Keratinocyte (primary cell): ENCODE measurements at regions not wholly inside any gene's neighbourhood (a gene's known extent, or its start where the extent isn't known, plus 50 kb on each side); places are given as distances from the start of the nearest gene placed in this dataset.

Source experiments
- DNase-seq: peaks from one replicate; pipeline ENCODE4 v3.0.0-alpha.2; 2011; ENCODE audit warnings: low read depth, missing footprints, low spot score
- FAIRE-seq: peaks from 2 replicates; lab custom pipeline; 2011; peaks lifted over from hg19 to GRCh38; lab: Jason Lieb, UNC
- H2AFZ ChIP-seq: 2 replicates; pipeline ENCODE4 v1.6.0; 2012; ENCODE audit warnings: low read length, control low read depth, inconsistent platforms; ENCODE audit not compliant: control insufficient read depth
- H3K27ac ChIP-seq: 2 replicates; pipeline ENCODE4 v1.5.1; 2011; ENCODE audit warnings: low read length; ENCODE audit not compliant: control insufficient read depth, insufficient read depth
- H3K27me3 ChIP-seq: 3 replicates; pipeline ENCODE4 v1.6.0; 2011; ENCODE audit warnings: low read length; ENCODE audit not compliant: control insufficient read depth, insufficient read depth; ENCODE audit errors: extremely low read depth
- H3K36me3 ChIP-seq, 2 experiments: 2 replicates in 1 of 2; 3 replicates in 1 of 2; pipeline ENCODE4 v1.5.1; 2011; ENCODE audit warnings: low read length in 2 of 2, mild to moderate bottlenecking in 1 of 2; ENCODE audit not compliant: control insufficient read depth in 2 of 2, insufficient read depth in 2 of 2; ENCODE audit errors: extremely low read depth in 1 of 2
- H3K4me1 ChIP-seq: 3 replicates; pipeline ENCODE4 v1.5.1; 2011; ENCODE audit warnings: low read length; ENCODE audit not compliant: control insufficient read depth, insufficient read depth; ENCODE audit errors: extremely low read depth
- H3K4me2 ChIP-seq: 3 replicates; pipeline ENCODE4 v1.6.0; 2011; ENCODE audit warnings: low read depth, low read length; ENCODE audit not compliant: control insufficient read depth, insufficient read depth; ENCODE audit errors: extremely low read depth
- H3K4me3 ChIP-seq, 3 experiments: fragments of 200-600 bp in 1 of 3; sonication (generic) in 1 of 3; 2 replicates in 2 of 3; 3 replicates in 1 of 3; pipeline ENCODE4 v1.5.1; 2011 to 2016; ENCODE audit warnings: low read length in 3 of 3, mild to moderate bottlenecking in 3 of 3, control low read depth in 2 of 3, inconsistent platforms in 1 of 3, low read depth in 1 of 3, mixed read lengths in 1 of 3, mixed run types in 1 of 3, moderate library complexity in 1 of 3; ENCODE audit not compliant: control insufficient read depth in 2 of 3, insufficient read depth in 2 of 3; ENCODE audit errors: extremely low read depth in 1 of 3
- H3K79me2 ChIP-seq: 2 replicates; pipeline ENCODE4 v1.6.0; 2012; ENCODE audit warnings: low read length; ENCODE audit not compliant: control insufficient read depth, insufficient read depth
- H3K9ac ChIP-seq: 3 replicates; pipeline ENCODE4 v1.6.0; 2011; ENCODE audit warnings: low read length; ENCODE audit not compliant: control insufficient read depth, insufficient read depth; ENCODE audit errors: extremely low read depth
- H3K9me1 ChIP-seq: 3 replicates; pipeline ENCODE4 v1.6.0; 2011; ENCODE audit warnings: low read length; ENCODE audit not compliant: control insufficient read depth, insufficient read depth; ENCODE audit errors: extremely low read depth
- H3K9me3 ChIP-seq: 2 replicates; pipeline ENCODE4 v1.5.1; 2012; ENCODE audit warnings: low read depth, low read length; ENCODE audit not compliant: control insufficient read depth
- H4K20me1 ChIP-seq: 3 replicates; pipeline ENCODE4 v1.6.0; 2011; ENCODE audit warnings: low read length; ENCODE audit not compliant: control insufficient read depth, insufficient read depth; ENCODE audit errors: extremely low read depth
- EZH2 ChIP-seq: IDR thresholded peaks from one replicate; pipeline ENCODE4 v1.6.1; 2012; ENCODE audit warnings: inconsistent platforms, mild to moderate bottlenecking, low read length, moderate library complexity
- dilution Hi-C: fragments of 300-500 bp; cut with MboI; formaldehyde crosslinking; loops from one replicate; pipeline ENCODE4 v1.7.0; 2020; ENCODE audit warnings: low sequenced_read_pairs; ENCODE audit not compliant: extremely low pct_ligation_motif_present
- TF ChIP-seq, protein P1 (sequence below), 3 experiments: IDR thresholded peaks in 1 of 3; conservative IDR thresholded peaks in 1 of 3; optimal IDR thresholded peaks in 1 of 3; 2 replicates in 2 of 3; 3 replicates in 1 of 3; pipeline versions ENCODE3 to v1.5.1; 2011; ENCODE audit warnings: low read length in 3 of 3, mild to moderate bottlenecking in 3 of 3, moderate library complexity in 2 of 3, control low read depth in 1 of 3, inconsistent platforms in 1 of 3; ENCODE audit not compliant: insufficient read depth in 2 of 3; ENCODE audit errors: extremely low read depth in 1 of 3

DNA sequence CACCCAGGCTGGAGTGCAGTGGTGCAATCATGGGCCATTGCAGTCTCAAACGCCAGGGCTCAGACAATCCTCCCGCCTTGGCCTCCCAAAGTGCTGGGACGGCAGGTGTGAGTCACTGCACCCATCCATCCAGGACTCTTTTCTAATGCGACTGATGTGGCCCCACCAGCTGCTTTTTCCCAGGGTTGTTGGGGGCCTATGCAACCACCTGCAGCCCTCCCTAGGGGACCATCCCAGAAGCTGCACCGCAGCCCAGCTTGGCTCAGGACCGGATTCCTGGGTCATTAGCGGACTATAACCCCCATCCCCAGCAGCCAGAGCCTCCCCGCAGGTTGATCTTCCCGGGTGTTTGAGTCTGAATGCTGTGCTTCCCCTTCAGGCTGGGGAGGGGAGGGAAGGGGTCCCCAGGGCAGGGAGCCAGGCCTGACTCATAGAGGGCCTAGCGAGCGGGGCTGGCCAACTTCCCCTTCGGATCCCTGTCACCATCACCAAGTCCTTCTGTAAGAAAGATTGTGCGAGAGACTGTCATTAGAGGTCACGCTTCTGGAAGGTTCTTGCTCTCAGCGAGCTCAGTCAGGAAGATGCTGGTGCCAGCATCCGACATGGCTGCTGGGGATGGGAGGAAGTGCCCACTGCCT lies 108.7 kb upstream of the ACTRT2 start:
- DNase-seq (no peak), FAIRE-seq (no peak)
- no peaks in the 10 kb centered on the region for H3K9me1 ChIP-seq
- TF ChIP-seq, protein P1, sequence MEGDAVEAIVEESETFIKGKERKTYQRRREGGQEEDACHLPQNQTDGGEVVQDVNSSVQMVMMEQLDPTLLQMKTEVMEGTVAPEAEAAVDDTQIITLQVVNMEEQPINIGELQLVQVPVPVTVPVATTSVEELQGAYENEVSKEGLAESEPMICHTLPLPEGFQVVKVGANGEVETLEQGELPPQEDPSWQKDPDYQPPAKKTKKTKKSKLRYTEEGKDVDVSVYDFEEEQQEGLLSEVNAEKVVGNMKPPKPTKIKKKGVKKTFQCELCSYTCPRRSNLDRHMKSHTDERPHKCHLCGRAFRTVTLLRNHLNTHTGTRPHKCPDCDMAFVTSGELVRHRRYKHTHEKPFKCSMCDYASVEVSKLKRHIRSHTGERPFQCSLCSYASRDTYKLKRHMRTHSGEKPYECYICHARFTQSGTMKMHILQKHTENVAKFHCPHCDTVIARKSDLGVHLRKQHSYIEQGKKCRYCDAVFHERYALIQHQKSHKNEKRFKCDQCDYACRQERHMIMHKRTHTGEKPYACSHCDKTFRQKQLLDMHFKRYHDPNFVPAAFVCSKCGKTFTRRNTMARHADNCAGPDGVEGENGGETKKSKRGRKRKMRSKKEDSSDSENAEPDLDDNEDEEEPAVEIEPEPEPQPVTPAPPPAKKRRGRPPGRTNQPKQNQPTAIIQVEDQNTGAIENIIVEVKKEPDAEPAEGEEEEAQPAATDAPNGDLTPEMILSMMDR (optimal IDR thresholded peaks at IDR 0.05 in 1 of 3, IDR thresholded peaks at IDR 0.05 in 1 of 3, conservative IDR thresholded peaks at IDR 0.05 in 1 of 3; ENCODE audit: extremely low read depth in 1 of 3, insufficient read depth in 2 of 3, low read length in 3 of 3) = no peak
- TF ChIP-seq EZH2 = no peak
- peaks cover 22% of the 10 kb centered on the region for H3K9me3 ChIP-seq
- no peak overlapping the region for H3K4me2 ChIP-seq
- H2AFZ ChIP-seq = no peak overlapping the region
- no peaks in the 10 kb centered on the region for H3K27me3 ChIP-seq
- H3K4me3 ChIP-seq = no peak overlapping the region
- H3K4me1 ChIP-seq = no peaks in the 10 kb centered on the region
- H3K27ac ChIP-seq = no peak overlapping the region
- dilution Hi-C loops = no loop called here
- no peaks in the 10 kb centered on the region for H3K79me2 ChIP-seq
- no peak overlapping the region for H3K9ac ChIP-seq
- no peaks in the 10 kb centered on the region for H3K36me3 ChIP-seq
- H4K20me1 ChIP-seq = no peaks in the 10 kb centered on the region

DNA sequence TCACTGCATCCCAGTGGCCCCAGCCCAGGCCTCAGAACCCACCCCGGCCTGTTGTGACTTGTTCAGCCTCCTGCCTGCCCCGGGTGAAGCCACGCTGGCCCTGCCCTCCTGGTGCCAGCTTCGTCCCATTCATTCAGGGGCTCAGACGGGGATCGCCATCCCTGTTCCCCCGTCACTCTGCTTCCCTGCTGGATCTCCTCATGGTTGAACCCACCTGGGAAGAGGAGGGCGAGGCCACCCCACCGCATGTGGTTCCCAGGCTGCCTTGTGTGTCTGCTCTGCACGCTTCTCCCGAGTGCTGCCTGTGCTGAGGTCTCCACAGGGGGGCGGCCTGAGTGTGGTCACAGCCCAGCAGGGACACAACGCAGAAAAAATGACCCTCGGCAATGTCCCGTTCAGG lies 108.2 kb upstream of the ACTRT2 start:
- Histone ChIP-seq H3K9me3 (peaks cover 22% of the 10 kb centered on the region), H3K4me2 (no peak overlapping the region), H2AFZ (no peak overlapping the region), H3K36me3 (no peaks in the 10 kb centered on the region), H3K79me2 (no peaks in the 10 kb centered on the region), H3K4me3 (no peak overlapping the region), H3K9me1 (no peaks in the 10 kb centered on the region), H4K20me1 (no peaks in the 10 kb centered on the region), H3K27me3 (no peaks in the 10 kb centered on the region), H3K4me1 (no peaks in the 10 kb centered on the region), H3K27ac (no peak overlapping the region), H3K9ac (no peak overlapping the region)
- dilution Hi-C loops = no loop called here
- no peak for DNase-seq
- no peak for TF ChIP-seq EZH2
- TF ChIP-seq, protein P1 (optimal IDR thresholded peaks at IDR 0.05 in 1 of 3, IDR thresholded peaks at IDR 0.05 in 1 of 3, conservative IDR thresholded peaks at IDR 0.05 in 1 of 3; ENCODE audit: extremely low read depth in 1 of 3, insufficient read depth in 2 of 3, low read length in 3 of 3) = no peak
- FAIRE-seq = no peak
